ENCODE measurements at regions not wholly inside any gene's neighbourhood (a gene's known extent, or its start where the extent isn't known, plus 50 kb on each side); places are given as distances from the start of the nearest gene placed in this dataset.

- DNase-seq (ENCODE audit: low read depth) = peak; percentile 12
- TF ChIP-seq, protein P1, sequence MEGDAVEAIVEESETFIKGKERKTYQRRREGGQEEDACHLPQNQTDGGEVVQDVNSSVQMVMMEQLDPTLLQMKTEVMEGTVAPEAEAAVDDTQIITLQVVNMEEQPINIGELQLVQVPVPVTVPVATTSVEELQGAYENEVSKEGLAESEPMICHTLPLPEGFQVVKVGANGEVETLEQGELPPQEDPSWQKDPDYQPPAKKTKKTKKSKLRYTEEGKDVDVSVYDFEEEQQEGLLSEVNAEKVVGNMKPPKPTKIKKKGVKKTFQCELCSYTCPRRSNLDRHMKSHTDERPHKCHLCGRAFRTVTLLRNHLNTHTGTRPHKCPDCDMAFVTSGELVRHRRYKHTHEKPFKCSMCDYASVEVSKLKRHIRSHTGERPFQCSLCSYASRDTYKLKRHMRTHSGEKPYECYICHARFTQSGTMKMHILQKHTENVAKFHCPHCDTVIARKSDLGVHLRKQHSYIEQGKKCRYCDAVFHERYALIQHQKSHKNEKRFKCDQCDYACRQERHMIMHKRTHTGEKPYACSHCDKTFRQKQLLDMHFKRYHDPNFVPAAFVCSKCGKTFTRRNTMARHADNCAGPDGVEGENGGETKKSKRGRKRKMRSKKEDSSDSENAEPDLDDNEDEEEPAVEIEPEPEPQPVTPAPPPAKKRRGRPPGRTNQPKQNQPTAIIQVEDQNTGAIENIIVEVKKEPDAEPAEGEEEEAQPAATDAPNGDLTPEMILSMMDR (IDR thresholded peaks at IDR 0.05; ENCODE audit: insufficient read depth, low read depth, low read length, missing control alignments) = no peak
- no peak overlapping the region for H3K4me3 ChIP-seq (ENCODE audit: low read depth, low read length)
Measured at GRCh38 chr7:82559193-82559805, 115.7 kb upstream of the CACNA2D1 start.

GRCh38 chr7:82549616-82550285 lies 106.2 kb upstream of the CACNA2D1 start:
- TF ChIP-seq, protein P1 (IDR thresholded peaks at IDR 0.05; ENCODE audit: insufficient read depth, low read depth, low read length, missing control alignments) = no peak
- H3K4me3 ChIP-seq (ENCODE audit: low read depth, low read length) = no peak overlapping the region
- no peak for DNase-seq (ENCODE audit: low read depth)

DNA sequence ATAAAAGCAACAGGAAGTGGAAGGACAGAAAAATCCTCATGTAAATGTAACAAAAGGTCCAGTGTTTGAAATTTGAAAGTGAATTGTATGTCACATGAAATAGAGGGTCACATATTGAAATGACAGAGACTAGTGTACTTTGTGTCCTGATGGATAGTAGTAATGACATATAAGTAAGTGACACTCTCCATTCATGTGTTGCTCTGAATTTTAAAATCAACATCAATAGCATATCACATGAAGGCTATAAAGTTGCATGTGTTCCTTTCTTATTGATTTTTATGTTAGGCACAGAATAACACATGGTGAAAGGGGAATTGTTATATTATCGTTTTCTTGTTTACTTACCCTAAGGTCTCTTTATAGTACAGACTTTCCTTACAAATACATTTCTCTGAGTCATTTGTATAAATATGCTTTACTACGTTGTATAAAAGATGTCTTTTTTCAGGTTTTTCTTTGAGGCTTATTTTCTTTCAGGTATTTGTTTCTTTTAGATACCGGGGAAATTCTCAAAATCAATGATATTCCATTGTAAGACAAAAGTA lies 104.6 kb upstream of the CACNA2D1 start:
- H3K4me3 ChIP-seq (ENCODE audit: low read depth, low read length) = no peak overlapping the region
- TF ChIP-seq, protein P1 (IDR thresholded peaks at IDR 0.05; ENCODE audit: insufficient read depth, low read depth, low read length, missing control alignments) = no peak
- DNase-seq (ENCODE audit: low read depth) = no peak

- TF ChIP-seq, protein P1 (IDR thresholded peaks at IDR 0.05; ENCODE audit: insufficient read depth, low read depth, low read length, missing control alignments) = no peak
- no peak for DNase-seq (ENCODE audit: low read depth)
- H3K4me3 ChIP-seq (ENCODE audit: low read depth, low read length) = no peak overlapping the region
Measured at GRCh38 chr7:82542665-82543064, 99.1 kb upstream of the CACNA2D1 start.

DNA sequence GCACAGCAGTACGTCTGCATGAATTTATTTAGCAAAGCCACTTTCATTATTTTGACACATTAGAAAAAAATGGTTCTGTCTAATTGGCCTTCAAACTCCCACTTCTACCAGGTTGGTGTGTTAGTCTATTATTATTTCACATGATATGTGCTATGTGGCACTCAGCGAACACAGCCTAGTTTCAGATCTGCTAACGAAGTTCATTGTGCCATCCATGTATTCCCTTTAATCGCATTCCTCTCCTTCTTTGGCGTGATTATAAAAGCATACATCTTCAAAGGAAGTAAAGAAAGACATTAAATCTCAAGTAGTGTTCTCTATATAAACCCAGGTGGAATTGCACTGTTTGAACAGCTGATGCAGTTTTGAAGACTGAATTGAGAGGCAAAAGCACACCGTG lies 96.4 kb upstream of the CACNA2D1 start:
- TF ChIP-seq, protein P1 (IDR thresholded peaks at IDR 0.05; ENCODE audit: insufficient read depth, low read depth, low read length, missing control alignments) = no peak
- DNase-seq (ENCODE audit: low read depth) = no peak
- H3K4me3 ChIP-seq (ENCODE audit: low read depth, low read length) = no peak overlapping the region

DNA sequence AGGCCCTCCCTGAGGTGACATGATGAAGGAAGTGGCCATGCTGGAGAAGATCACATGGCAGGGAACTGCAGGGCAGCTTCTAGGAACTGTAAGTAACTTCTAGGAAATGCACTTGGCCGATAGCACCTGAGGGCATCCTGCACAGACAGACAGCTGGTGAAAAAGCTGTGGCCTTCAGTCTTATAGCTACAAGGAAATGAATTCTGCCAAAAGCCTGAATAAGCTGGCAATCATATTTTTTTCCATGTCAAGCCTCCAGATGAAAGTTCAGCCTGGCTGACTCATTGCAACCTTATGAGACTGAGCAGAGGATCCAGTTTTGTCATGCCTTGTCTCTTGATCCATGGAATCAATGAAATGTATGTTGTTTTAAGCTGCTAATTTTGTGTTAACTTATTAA lies 91.1 kb upstream of the CACNA2D1 start:
- TF ChIP-seq, protein P1 (IDR thresholded peaks at IDR 0.05; ENCODE audit: insufficient read depth, low read depth, low read length, missing control alignments) = no peak
- no peak overlapping the region for H3K4me3 ChIP-seq (ENCODE audit: low read depth, low read length)
- no peak for DNase-seq (ENCODE audit: low read depth)
